HepG2 (cell line): ENCODE measurements at regions not wholly inside any gene's neighbourhood (a gene's known extent, or its start where the extent isn't known, plus 50 kb on each side); places are given as distances from the start of the nearest gene placed in this dataset.

ENCODE experiments used
- ATAC-seq: fragments of 200-7000 bp; cut with Tn5 transposase; 3 replicates; pipeline ENCODE4 v1.9.1; 2020; ENCODE audit warnings: mild to moderate bottlenecking, moderate library complexity
- BruUV-seq: library from RNA; stranded (reverse); fragments of 400-500 nt; replicated peaks from 2 replicates; lab custom pipeline; 2021; lab: Mats Ljungman, UMichigan
- CTCF ChIA-PET: fragments of 300-600 bp; formaldehyde crosslinking; extraction: SDS; loops from one replicate; lab custom pipeline; 2021; ENCODE audit warnings: low total read pairs, inconsistent platforms, low intra/inter-chr PET ratio; lab: Yijun Ruan, JAX
- POLR2A ChIA-PET: fragments of 350-600 bp; sonication (Branson Sonifier 250); formaldehyde crosslinking; loops from one replicate; lab custom pipeline; 2020; ENCODE audit warnings: antibody characterized with exemption, inconsistent platforms; lab: Yijun Ruan, JAX
- DNase-seq: peaks from one replicate; pipeline ENCODE4 v3.0.0-alpha.2; 2015; ENCODE audit warnings: low spot score
- FAIRE-seq: peaks from 3 replicates; lab custom pipeline; 2011; peaks lifted over from hg19 to GRCh38; lab: Jason Lieb, UNC
- H2AFZ ChIP-seq: one replicate; pipeline ENCODE4 v1.6.1; 2011; ENCODE audit warnings: low read length, inconsistent platforms
- H3K27ac ChIP-seq: fragments of 300-600 bp; 3 replicates; pipeline ENCODE4 v1.8.0; 2011; ENCODE audit warnings: mixed run types, mild to moderate bottlenecking, mixed read lengths, low read length, inconsistent platforms; ENCODE audit not compliant: insufficient read depth; ENCODE audit errors: extremely low read length
- H3K27me3 ChIP-seq, 2 experiments: fragments of 200-600 bp in 1 of 2; 2 replicates in 1 of 2; 3 replicates in 1 of 2; pipeline versions ENCODE4 v1.6.0 to v1.8.0; 2011; ENCODE audit warnings: low read length in 2 of 2, mild to moderate bottlenecking in 2 of 2, moderate library complexity in 2 of 2, inconsistent platforms in 1 of 2; ENCODE audit not compliant: insufficient read depth in 2 of 2, control insufficient read depth in 1 of 2
- H3K36me3 ChIP-seq, 2 experiments: fragments of 200-600 bp in 1 of 2; replicated peaks in 1 of 2; 2 replicates in 1 of 2; 3 replicates in 1 of 2; pipeline versions ENCODE4 v1.5.1 to v1.8.0; 2011; ENCODE audit warnings: low read length in 2 of 2, inconsistent platforms in 1 of 2; ENCODE audit not compliant: insufficient read depth in 2 of 2, control insufficient read depth in 1 of 2
- H3K4me1 ChIP-seq: 2 replicates; pipeline ENCODE4 v1.5.1; 2012; ENCODE audit warnings: low read length, inconsistent platforms; ENCODE audit not compliant: insufficient read depth
- H3K4me2 ChIP-seq: 2 replicates; pipeline ENCODE4 v1.6.0; 2011; ENCODE audit warnings: low read depth, low read length, inconsistent platforms
- H3K4me3 ChIP-seq, 3 experiments: fragments of 200-600 bp in 1 of 3; sonication (generic), shearing (Covaris generic) in 1 of 3; replicated peaks in 1 of 3; 2 replicates each; pipeline ENCODE4 v1.5.1; 2011 to 2016; ENCODE audit warnings: low read length in 3 of 3, inconsistent platforms in 2 of 3, low read depth in 2 of 3, mild to moderate bottlenecking in 2 of 3, control low read depth in 1 of 3, mixed read lengths in 1 of 3; ENCODE audit not compliant: insufficient read depth in 1 of 3
- H3K79me2 ChIP-seq: one replicate; pipeline ENCODE4 v1.6.1; 2011; ENCODE audit warnings: low read length, inconsistent platforms; ENCODE audit not compliant: insufficient read depth
- H3K9ac ChIP-seq: 2 replicates; pipeline ENCODE4 v1.6.0; 2011; ENCODE audit warnings: mild to moderate bottlenecking, low read depth, low read length, inconsistent platforms; ENCODE audit not compliant: insufficient read depth
- H3K9me3 ChIP-seq: 2 replicates; pipeline ENCODE4 v1.5.1; 2012; ENCODE audit warnings: mild to moderate bottlenecking, low read length
- H4K20me1 ChIP-seq: 2 replicates; pipeline ENCODE4 v1.6.0; 2011; ENCODE audit warnings: inconsistent platforms, mild to moderate bottlenecking, low read length, moderate library complexity; ENCODE audit not compliant: insufficient read depth
- REST ChIP-seq, 2 experiments: IDR thresholded peaks; 2 replicates each; pipeline ENCODE4 v1.6.1; 2011 to 2012; ENCODE audit warnings: low read length in 2 of 2, borderline replicate concordance in 1 of 2, low read depth in 1 of 2, mild to moderate bottlenecking in 1 of 2, moderate library complexity in 1 of 2
- ZBTB49 ChIP-seq: sonication (generic); formaldehyde crosslinking; IDR thresholded peaks from 2 replicates; pipeline ENCODE4 v1.4.0; 2020; ENCODE audit warnings: missing genetic modification reagents, borderline replicate concordance
- ZNF841 ChIP-seq: sonication (generic); formaldehyde crosslinking; IDR thresholded peaks from 2 replicates; pipeline ENCODE4 v1.8.1; 2023; ENCODE audit warnings: missing genetic modification reagents, borderline replicate concordance
- in situ Hi-C: cut with HindIII; loops from 2 replicates; pipeline ENCODE4 v1.10.0; 2017; ENCODE audit warnings: low pct_unique_long_range_greater_than_20kb; ENCODE audit not compliant: extremely low pct_ligation_motif_present
- intact Hi-C: fragments of 100-400 bp; cut with micrococcal nuclease; formaldehyde crosslinking; loops from one replicate; pipeline ENCODE4 v1.10.0; 2022; ENCODE audit not compliant: unreplicated experiment

GRCh38 chr7:68406480-68406879 lies 1191.8 kb upstream of the AUTS2 start (continued):
- no peak for TF ChIP-seq ZBTB49 (CRISPR knock-in tag)
- TF ChIP-seq, all 625 proteins: peak for 0

GRCh38 chr7:68407460-68407859 lies 1190.8 kb upstream of the AUTS2 start:
- no peak overlapping the region for H3K4me2 ChIP-seq
- no peak overlapping the region for H2AFZ ChIP-seq
- H3K79me2 ChIP-seq: no peaks in the 10 kb centered on the region
- FAIRE-seq (no peak), DNase-seq (no peak), ATAC-seq (no peak)
- no peak overlapping the region for H3K4me3 ChIP-seq
- BruUV-seq: no TSS peak
- H3K4me1 ChIP-seq: no peaks in the 10 kb centered on the region
- intact Hi-C loops: no loop called here
- CTCF ChIA-PET: no interaction called here
- peaks cover 14% of the 10 kb centered on the region; the same call in 1 of the 2 replicates for H3K9me3 ChIP-seq
- no peak overlapping the region for H3K9ac ChIP-seq
- in situ Hi-C loops: no loop called here
- no peaks in the 10 kb centered on the region for H4K20me1 ChIP-seq
- POLR2A ChIA-PET: no interaction called here
- H3K27me3 ChIP-seq: no peaks in the 10 kb centered on the region
- no peaks in the 10 kb centered on the region for H3K36me3 ChIP-seq
- no peak overlapping the region for H3K27ac ChIP-seq
- TF ChIP-seq ZNF841 (CRISPR knock-in tag) (no peak), REST (IDR thresholded peaks at IDR 0.05; ENCODE audit: borderline replicate concordance in 1 of 2, low read depth in 1 of 2, low read length in 2 of 2) (0 out of 4 replicates have a peak, but pooled peaks of 1 of the 2 experiments have one; percentile 20)
